ENCODE measurements at regions not wholly inside any gene's neighbourhood (a gene's known extent, or its start where the extent isn't known, plus 50 kb on each side); places are given as distances from the start of the nearest gene placed in this dataset.

DNA sequence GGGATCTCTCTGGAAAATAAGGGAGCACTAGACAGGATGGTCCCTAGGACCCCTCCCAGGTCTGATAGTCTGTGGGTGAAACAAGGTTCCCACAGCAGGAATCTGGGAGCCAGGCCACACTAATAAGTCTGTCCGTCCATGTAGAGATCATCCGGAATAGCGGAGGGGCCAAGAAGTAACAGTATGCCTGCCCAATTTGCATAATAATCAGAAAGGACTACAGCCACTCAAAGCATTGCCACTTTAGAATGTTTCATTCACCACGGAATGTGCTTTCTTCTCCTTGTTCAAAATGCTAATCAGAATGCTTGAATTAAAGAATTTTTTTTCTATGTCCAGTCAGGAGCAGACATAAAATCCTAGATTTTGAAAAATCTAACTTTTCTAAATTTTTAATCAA lies 254.9 kb downstream of the ACTL7B start (continued):
- TF ChIP-seq, protein P1, sequence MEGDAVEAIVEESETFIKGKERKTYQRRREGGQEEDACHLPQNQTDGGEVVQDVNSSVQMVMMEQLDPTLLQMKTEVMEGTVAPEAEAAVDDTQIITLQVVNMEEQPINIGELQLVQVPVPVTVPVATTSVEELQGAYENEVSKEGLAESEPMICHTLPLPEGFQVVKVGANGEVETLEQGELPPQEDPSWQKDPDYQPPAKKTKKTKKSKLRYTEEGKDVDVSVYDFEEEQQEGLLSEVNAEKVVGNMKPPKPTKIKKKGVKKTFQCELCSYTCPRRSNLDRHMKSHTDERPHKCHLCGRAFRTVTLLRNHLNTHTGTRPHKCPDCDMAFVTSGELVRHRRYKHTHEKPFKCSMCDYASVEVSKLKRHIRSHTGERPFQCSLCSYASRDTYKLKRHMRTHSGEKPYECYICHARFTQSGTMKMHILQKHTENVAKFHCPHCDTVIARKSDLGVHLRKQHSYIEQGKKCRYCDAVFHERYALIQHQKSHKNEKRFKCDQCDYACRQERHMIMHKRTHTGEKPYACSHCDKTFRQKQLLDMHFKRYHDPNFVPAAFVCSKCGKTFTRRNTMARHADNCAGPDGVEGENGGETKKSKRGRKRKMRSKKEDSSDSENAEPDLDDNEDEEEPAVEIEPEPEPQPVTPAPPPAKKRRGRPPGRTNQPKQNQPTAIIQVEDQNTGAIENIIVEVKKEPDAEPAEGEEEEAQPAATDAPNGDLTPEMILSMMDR (CRISPR knock-in tag; IDR thresholded peaks at IDR 0.05): no peak
- TF ChIP-seq, protein P2, sequence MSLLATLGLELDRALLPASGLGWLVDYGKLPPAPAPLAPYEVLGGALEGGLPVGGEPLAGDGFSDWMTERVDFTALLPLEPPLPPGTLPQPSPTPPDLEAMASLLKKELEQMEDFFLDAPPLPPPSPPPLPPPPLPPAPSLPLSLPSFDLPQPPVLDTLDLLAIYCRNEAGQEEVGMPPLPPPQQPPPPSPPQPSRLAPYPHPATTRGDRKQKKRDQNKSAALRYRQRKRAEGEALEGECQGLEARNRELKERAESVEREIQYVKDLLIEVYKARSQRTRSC (CRISPR knock-in tag; IDR thresholded peaks at IDR 0.05; ENCODE audit: low read depth): no peak
- no peak for TF ChIP-seq JUN (CRISPR knock-in tag; IDR thresholded peaks at IDR 0.05)
- TF ChIP-seq RCOR2 (CRISPR knock-in tag; IDR thresholded peaks at IDR 0.05): no peak
- no peak for TF ChIP-seq U2AF1 (optimal IDR thresholded peaks at IDR 0.05; ENCODE audit: low read depth, low read length)
- no peak for TF ChIP-seq DNMT1 (CRISPR knock-in tag; IDR thresholded peaks at IDR 0.05)
- no peak for TF ChIP-seq ATM (IDR thresholded peaks at IDR 0.05; ENCODE audit: borderline replicate concordance)
- TF ChIP-seq ZFP36 (IDR thresholded peaks at IDR 0.05; ENCODE audit: borderline replicate concordance, low read depth, low read length, partially characterized antibody): no peak
- no peak for TF ChIP-seq ZFP36L1 (CRISPR knock-in tag; IDR thresholded peaks at IDR 0.05)

DNA sequence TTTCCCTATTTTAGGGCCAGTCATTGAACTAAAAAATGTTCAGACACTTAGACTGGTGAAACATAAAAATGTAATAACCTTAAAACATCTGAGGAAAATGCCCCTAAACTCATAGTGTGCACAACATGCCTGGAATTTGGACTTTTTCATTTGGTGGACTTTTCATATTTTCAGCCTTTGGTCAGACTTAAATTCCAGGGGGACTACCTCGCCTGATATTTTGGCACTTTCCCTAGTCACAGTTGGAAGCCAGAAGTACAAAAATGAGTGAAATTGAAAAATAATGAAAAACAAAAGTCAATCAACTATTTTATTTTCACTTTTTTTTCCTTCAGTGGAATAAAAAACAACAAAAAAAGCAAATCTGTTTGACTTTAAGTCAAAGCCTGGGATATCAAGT lies 256.2 kb downstream of the ACTL7B start:
- ChIA-PET CTCF (ENCODE audit: low intra/inter-chr PET ratio, low total read pairs) (no interaction called here), POLR2A (no interaction called here)
- 0% methylated on average over 1 of the region's 1 CpG for WGBS (ENCODE audit: low lambda C conversion rate)
- 0 out of 5 replicates have a peak, but pooled peaks cover 0 to 2% of the 10 kb centered on the region in 2 experiments for H3K27me3 ChIP-seq (ENCODE audit: control insufficient read depth in 1 of 2, insufficient read depth in 2 of 2, low read length in 2 of 2)
- no peak overlapping the region for H2AFZ ChIP-seq (ENCODE audit: low read length)
- no TSS peak for BruUV-seq (replicated peaks)
- no peaks in the 10 kb centered on the region for H3K4me1 ChIP-seq (ENCODE audit: insufficient read depth, low read length)
- FAIRE-seq (no peak), DNase-seq (ENCODE audit: low spot score) (no peak), ATAC-seq (no peak)
- no peak overlapping the region for H3K27ac ChIP-seq (ENCODE audit: extremely low read length, insufficient read depth, low read length)
- in situ Hi-C loops (cut with HindIII; ENCODE audit: extremely low pct_ligation_motif_present, low pct_unique_long_range_greater_than_20kb): no loop called here
- no peak overlapping the region for H3K4me3 ChIP-seq (replicated peaks in 1 of 3; ENCODE audit: insufficient read depth in 1 of 3, low read depth in 2 of 3, low read length in 3 of 3)
- no peaks in the 10 kb centered on the region for H3K36me3 ChIP-seq (replicated peaks in 1 of 2; ENCODE audit: control insufficient read depth in 1 of 2, insufficient read depth in 2 of 2, low read length in 2 of 2)
- no peaks in the 10 kb centered on the region for H3K79me2 ChIP-seq (ENCODE audit: insufficient read depth, low read length)
- no peak overlapping the region for H3K4me2 ChIP-seq (ENCODE audit: low read depth, low read length)
- no peaks in the 10 kb centered on the region for H4K20me1 ChIP-seq (ENCODE audit: insufficient read depth, low read length)
- no peaks in the 10 kb centered on the region for H3K9me3 ChIP-seq (ENCODE audit: low read length)
- intact Hi-C loops (cut with micrococcal nuclease; ENCODE audit: unreplicated experiment): no loop called here
- H3K9ac ChIP-seq (ENCODE audit: insufficient read depth, low read depth, low read length): no peak overlapping the region
- TF ChIP-seq, protein P3, sequence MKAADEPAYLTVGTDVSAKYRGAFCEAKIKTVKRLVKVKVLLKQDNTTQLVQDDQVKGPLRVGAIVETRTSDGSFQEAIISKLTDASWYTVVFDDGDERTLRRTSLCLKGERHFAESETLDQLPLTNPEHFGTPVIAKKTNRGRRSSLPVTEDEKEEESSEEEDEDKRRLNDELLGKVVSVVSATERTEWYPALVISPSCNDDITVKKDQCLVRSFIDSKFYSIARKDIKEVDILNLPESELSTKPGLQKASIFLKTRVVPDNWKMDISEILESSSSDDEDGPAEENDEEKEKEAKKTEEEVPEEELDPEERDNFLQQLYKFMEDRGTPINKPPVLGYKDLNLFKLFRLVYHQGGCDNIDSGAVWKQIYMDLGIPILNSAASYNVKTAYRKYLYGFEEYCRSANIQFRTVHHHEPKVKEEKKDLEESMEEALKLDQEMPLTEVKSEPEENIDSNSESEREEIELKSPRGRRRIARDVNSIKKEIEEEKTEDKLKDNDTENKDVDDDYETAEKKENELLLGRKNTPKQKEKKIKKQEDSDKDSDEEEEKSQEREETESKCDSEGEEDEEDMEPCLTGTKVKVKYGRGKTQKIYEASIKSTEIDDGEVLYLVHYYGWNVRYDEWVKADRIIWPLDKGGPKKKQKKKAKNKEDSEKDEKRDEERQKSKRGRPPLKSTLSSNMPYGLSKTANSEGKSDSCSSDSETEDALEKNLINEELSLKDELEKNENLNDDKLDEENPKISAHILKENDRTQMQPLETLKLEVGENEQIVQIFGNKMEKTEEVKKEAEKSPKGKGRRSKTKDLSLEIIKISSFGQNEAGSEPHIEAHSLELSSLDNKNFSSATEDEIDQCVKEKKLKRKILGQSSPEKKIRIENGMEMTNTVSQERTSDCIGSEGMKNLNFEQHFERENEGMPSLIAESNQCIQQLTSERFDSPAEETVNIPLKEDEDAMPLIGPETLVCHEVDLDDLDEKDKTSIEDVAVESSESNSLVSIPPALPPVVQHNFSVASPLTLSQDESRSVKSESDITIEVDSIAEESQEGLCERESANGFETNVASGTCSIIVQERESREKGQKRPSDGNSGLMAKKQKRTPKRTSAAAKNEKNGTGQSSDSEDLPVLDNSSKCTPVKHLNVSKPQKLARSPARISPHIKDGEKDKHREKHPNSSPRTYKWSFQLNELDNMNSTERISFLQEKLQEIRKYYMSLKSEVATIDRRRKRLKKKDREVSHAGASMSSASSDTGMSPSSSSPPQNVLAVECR (CRISPR knock-in tag; IDR thresholded peaks at IDR 0.05; ENCODE audit: borderline replicate concordance): no peak
- TF ChIP-seq ISX (CRISPR knock-in tag; conservative IDR thresholded peaks at IDR 0.05): no peak
- TF ChIP-seq, protein P4, sequence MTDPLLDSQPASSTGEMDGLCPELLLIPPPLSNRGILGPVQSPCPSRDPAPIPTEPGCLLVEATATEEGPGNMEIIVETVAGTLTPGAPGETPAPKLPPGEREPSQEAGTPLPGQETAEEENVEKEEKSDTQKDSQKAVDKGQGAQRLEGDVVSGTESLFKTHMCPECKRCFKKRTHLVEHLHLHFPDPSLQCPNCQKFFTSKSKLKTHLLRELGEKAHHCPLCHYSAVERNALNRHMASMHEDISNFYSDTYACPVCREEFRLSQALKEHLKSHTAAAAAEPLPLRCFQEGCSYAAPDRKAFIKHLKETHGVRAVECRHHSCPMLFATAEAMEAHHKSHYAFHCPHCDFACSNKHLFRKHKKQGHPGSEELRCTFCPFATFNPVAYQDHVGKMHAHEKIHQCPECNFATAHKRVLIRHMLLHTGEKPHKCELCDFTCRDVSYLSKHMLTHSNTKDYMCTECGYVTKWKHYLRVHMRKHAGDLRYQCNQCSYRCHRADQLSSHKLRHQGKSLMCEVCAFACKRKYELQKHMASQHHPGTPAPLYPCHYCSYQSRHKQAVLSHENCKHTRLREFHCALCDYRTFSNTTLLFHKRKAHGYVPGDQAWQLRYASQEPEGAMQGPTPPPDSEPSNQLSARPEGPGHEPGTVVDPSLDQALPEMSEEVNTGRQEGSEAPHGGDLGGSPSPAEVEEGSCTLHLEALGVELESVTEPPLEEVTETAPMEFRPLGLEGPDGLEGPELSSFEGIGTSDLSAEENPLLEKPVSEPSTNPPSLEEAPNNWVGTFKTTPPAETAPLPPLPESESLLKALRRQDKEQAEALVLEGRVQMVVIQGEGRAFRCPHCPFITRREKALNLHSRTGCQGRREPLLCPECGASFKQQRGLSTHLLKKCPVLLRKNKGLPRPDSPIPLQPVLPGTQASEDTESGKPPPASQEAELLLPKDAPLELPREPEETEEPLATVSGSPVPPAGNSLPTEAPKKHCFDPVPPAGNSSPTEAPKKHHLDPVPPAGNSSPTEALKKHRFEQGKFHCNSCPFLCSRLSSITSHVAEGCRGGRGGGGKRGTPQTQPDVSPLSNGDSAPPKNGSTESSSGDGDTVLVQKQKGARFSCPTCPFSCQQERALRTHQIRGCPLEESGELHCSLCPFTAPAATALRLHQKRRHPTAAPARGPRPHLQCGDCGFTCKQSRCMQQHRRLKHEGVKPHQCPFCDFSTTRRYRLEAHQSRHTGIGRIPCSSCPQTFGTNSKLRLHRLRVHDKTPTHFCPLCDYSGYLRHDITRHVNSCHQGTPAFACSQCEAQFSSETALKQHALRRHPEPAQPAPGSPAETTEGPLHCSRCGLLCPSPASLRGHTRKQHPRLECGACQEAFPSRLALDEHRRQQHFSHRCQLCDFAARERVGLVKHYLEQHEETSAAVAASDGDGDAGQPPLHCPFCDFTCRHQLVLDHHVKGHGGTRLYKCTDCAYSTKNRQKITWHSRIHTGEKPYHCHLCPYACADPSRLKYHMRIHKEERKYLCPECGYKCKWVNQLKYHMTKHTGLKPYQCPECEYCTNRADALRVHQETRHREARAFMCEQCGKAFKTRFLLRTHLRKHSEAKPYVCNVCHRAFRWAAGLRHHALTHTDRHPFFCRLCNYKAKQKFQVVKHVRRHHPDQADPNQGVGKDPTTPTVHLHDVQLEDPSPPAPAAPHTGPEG (CRISPR knock-in tag; IDR thresholded peaks at IDR 0.05): no peak

Data from HepG2 (cell line).